ENCODE measurements at regions not wholly inside any gene's neighbourhood (a gene's known extent, or its start where the extent isn't known, plus 50 kb on each side); places are given as distances from the start of the nearest gene placed in this dataset.

- H3K79me2 ChIP-seq (ENCODE audit: insufficient read depth, low read depth) = no peaks in the 10 kb centered on the region
- H3K4me1 ChIP-seq (ENCODE audit: low read depth, poor library complexity, severe bottlenecking) = no peaks in the 10 kb centered on the region
- H3K36me3 ChIP-seq (ENCODE audit: insufficient read depth) = no peaks in the 10 kb centered on the region
- H3K27ac ChIP-seq = no peak overlapping the region
- H4K20me1 ChIP-seq (ENCODE audit: insufficient read depth) = no peaks in the 10 kb centered on the region
- no peak overlapping the region for H3K9ac ChIP-seq
- no peak overlapping the region for H2AFZ ChIP-seq (ENCODE audit: low read depth)
- no peak overlapping the region for H3K4me3 ChIP-seq (IDR thresholded peaks at IDR 0.05; ENCODE audit: insufficient read depth, low read depth, low read length)
- no peaks in the 10 kb centered on the region for H3K27me3 ChIP-seq (ENCODE audit: insufficient read depth, low read depth)
- TF ChIP-seq CTCF (conservative IDR thresholded peaks at IDR 0.05; ENCODE audit: low read depth, low read length) = no peak
- H3K4me2 ChIP-seq = no peak overlapping the region
Observed at GRCh38 chr5:128645581-128645980, 107.5 kb upstream of the FBN2 start.

GRCh38 chr5:128646176-128646575 lies 108.1 kb upstream of the FBN2 start:
- Histone ChIP-seq H3K4me1 (ENCODE audit: low read depth, poor library complexity, severe bottlenecking) (no peaks in the 10 kb centered on the region), H3K9ac (no peak overlapping the region), H3K27ac (no peak overlapping the region), H3K4me2 (no peak overlapping the region), H3K79me2 (ENCODE audit: insufficient read depth, low read depth) (no peaks in the 10 kb centered on the region), H3K4me3 (IDR thresholded peaks at IDR 0.05; ENCODE audit: insufficient read depth, low read depth, low read length) (no peak overlapping the region), H3K27me3 (ENCODE audit: insufficient read depth, low read depth) (no peaks in the 10 kb centered on the region), H3K36me3 (ENCODE audit: insufficient read depth) (no peaks in the 10 kb centered on the region), H4K20me1 (ENCODE audit: insufficient read depth) (no peaks in the 10 kb centered on the region), H2AFZ (ENCODE audit: low read depth) (no peak overlapping the region)
- no peak for TF ChIP-seq CTCF (conservative IDR thresholded peaks at IDR 0.05; ENCODE audit: low read depth, low read length)

- no peak for TF ChIP-seq CTCF (conservative IDR thresholded peaks at IDR 0.05; ENCODE audit: low read depth, low read length)
Observed at GRCh38 chr5:128649192-128649591, 111.1 kb upstream of the FBN2 start.

GRCh38 chr5:128662997-128663396 lies 125.0 kb upstream of the FBN2 start:
- Histone ChIP-seq H3K27me3 (ENCODE audit: insufficient read depth, low read depth) (no peaks in the 10 kb centered on the region), H3K4me1 (ENCODE audit: low read depth, poor library complexity, severe bottlenecking) (no peaks in the 10 kb centered on the region), H3K36me3 (ENCODE audit: insufficient read depth) (no peaks in the 10 kb centered on the region), H3K79me2 (ENCODE audit: insufficient read depth, low read depth) (no peaks in the 10 kb centered on the region), H3K27ac (no peak overlapping the region), H2AFZ (ENCODE audit: low read depth) (no peak overlapping the region), H3K4me3 (IDR thresholded peaks at IDR 0.05; ENCODE audit: insufficient read depth, low read depth, low read length) (no peak overlapping the region), H3K9ac (no peak overlapping the region), H4K20me1 (ENCODE audit: insufficient read depth) (no peaks in the 10 kb centered on the region), H3K4me2 (no peak overlapping the region)
- TF ChIP-seq CTCF (conservative IDR thresholded peaks at IDR 0.05; ENCODE audit: low read depth, low read length) = no peak

More at GRCh38 chr5:128649192-128649591, 111.1 kb upstream of the FBN2 start:
- H3K4me1 ChIP-seq (ENCODE audit: low read depth, poor library complexity, severe bottlenecking) = no peaks in the 10 kb centered on the region
- H3K27me3 ChIP-seq (ENCODE audit: insufficient read depth, low read depth) = no peaks in the 10 kb centered on the region
- H4K20me1 ChIP-seq (ENCODE audit: insufficient read depth) = no peaks in the 10 kb centered on the region
- no peak overlapping the region for H3K9ac ChIP-seq
- no peak overlapping the region for H2AFZ ChIP-seq (ENCODE audit: low read depth)
- H3K79me2 ChIP-seq (ENCODE audit: insufficient read depth, low read depth) = no peaks in the 10 kb centered on the region
- no peak overlapping the region for H3K27ac ChIP-seq
- H3K4me2 ChIP-seq = no peak overlapping the region
- no peak overlapping the region for H3K4me3 ChIP-seq (IDR thresholded peaks at IDR 0.05; ENCODE audit: insufficient read depth, low read depth, low read length)
- H3K36me3 ChIP-seq (ENCODE audit: insufficient read depth) = no peaks in the 10 kb centered on the region
